CD8-positive, alpha-beta memory T cell (primary cell): ENCODE measurements at regions not wholly inside any gene's neighbourhood (a gene's known extent, or its start where the extent isn't known, plus 50 kb on each side); places are given as distances from the start of the nearest gene placed in this dataset.
"Not testable (repeated sequence)": the region's sequence is repeated elsewhere in the genome, so short reads cannot be mapped to it uniquely, and the experiment has no call there.

Source experiments
- CTCF ChIA-PET: fragments of 350-600 bp; sonication (Branson Sonifier 250); formaldehyde crosslinking; loops from one replicate; lab custom pipeline; 2021; ENCODE audit warnings: antibody characterized with exemption; lab: Charles Lee
- POLR2A ChIA-PET: fragments of 350-600 bp; sonication (Branson Sonifier 250); formaldehyde crosslinking; loops from one replicate; lab custom pipeline; 2021; ENCODE audit warnings: antibody characterized with exemption; lab: Charles Lee
- DNase-seq, 5 donors: peaks; one replicate each; pipeline versions ENCODE4 v3.0.0 to v3.0.0-alpha.2; 2020 to 2022; ENCODE audit warnings: mixed read lengths in 1 of 5
- H3K27ac ChIP-seq: one replicate; pipeline ENCODE4 v1.7.0; 2013; ENCODE audit warnings: low read depth, mild to moderate bottlenecking, low read length, moderate library complexity
- H3K27me3 ChIP-seq: 2 replicates; pipeline ENCODE4 v1.7.0; 2013; ENCODE audit warnings: low read length, mild to moderate bottlenecking; ENCODE audit not compliant: insufficient read depth, poor library complexity, severe bottlenecking
- H3K36me3 ChIP-seq: 2 replicates; pipeline ENCODE4 v1.7.0; 2013; ENCODE audit warnings: mild to moderate bottlenecking, low read length, moderate library complexity; ENCODE audit not compliant: insufficient read depth
- H3K4me1 ChIP-seq: 2 replicates; pipeline ENCODE4 v1.7.0; 2013; ENCODE audit warnings: mild to moderate bottlenecking, low read length, moderate library complexity; ENCODE audit not compliant: insufficient read depth
- H3K4me3 ChIP-seq: 2 replicates; pipeline ENCODE4 v1.7.0; 2013; ENCODE audit warnings: mild to moderate bottlenecking, low read length
- H3K9me3 ChIP-seq: 2 replicates; pipeline ENCODE4 v1.7.0; 2013; ENCODE audit warnings: mild to moderate bottlenecking, low read length
- H3K27ac Mint-ChIP-seq, 8 donors: one replicate each; pipeline ENCODE4 v1.8.0; 2020 to 2021; ENCODE audit warnings: mixed read lengths in 8 of 8, mild to moderate bottlenecking in 6 of 8, inconsistent platforms in 3 of 8, moderate library complexity in 3 of 8
- H3K27me3 Mint-ChIP-seq, 2 donors: one replicate each; pipeline ENCODE4 v1.8.0; 2020 to 2021; ENCODE audit warnings: mixed read lengths in 2 of 2, mild to moderate bottlenecking in 1 of 2, moderate library complexity in 1 of 2
- H3K36me3 Mint-ChIP-seq, 3 donors: one replicate each; pipeline ENCODE4 v1.8.0; 2020 to 2021; ENCODE audit warnings: mixed read lengths in 3 of 3, inconsistent platforms in 1 of 3, mild to moderate bottlenecking in 1 of 3
- H3K4me1 Mint-ChIP-seq, 3 donors: one replicate each; pipeline ENCODE4 v1.8.0; 2020 to 2021; ENCODE audit warnings: mixed read lengths in 3 of 3, inconsistent platforms in 1 of 3, mild to moderate bottlenecking in 1 of 3
- H3K4me3 Mint-ChIP-seq, 7 donors: one replicate each; pipeline ENCODE4 v1.8.0; 2020 to 2021; ENCODE audit warnings: mixed read lengths in 7 of 7, mild to moderate bottlenecking in 6 of 7, moderate library complexity in 4 of 7, inconsistent platforms in 2 of 7
- H3K9me3 Mint-ChIP-seq, 5 donors: one replicate each; pipeline ENCODE4 v1.8.0; 2020 to 2022; ENCODE audit warnings: mixed read lengths in 5 of 5, mild to moderate bottlenecking in 3 of 5, moderate library complexity in 2 of 5, inconsistent platforms in 1 of 5

DNA sequence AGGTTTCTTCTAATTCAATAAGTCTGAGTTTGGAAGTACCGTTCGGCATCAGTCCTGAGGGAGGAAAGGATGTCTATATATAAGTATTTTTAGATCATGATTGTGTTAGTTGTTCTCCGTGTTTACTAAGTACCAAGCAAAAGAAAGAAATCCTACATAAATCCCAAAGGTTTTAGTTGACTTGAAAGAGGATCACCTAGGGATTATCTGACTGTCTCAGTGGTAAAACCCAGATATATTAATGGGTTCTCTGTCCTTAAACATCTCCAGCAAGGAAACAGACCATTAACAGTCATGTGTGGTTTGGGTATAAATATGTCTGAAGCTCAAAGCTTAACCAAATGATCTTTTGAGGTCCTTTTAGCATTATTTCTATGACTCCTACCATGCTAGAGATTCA, 207.1 kb upstream of the RASGEF1B start:
- Mint-ChIP-seq H3K4me1 (no peaks in the 10 kb centered on the region), H3K27ac (no peak overlapping the region), H3K4me3 (no peak overlapping the region), H3K9me3 (no peaks in the 10 kb centered on the region), H3K27me3 (no peaks in the 10 kb centered on the region), H3K36me3 (no peaks in the 10 kb centered on the region)
- CTCF ChIA-PET, result interaction anchor here (1.6 kb wide), 1 partner anchor 13 kb away, joined by 3 read pairs; no protein-coding TSS in a partner anchor
- Histone ChIP-seq H3K4me1 (no peaks in the 10 kb centered on the region), H3K27me3 (no peaks in the 10 kb centered on the region), H3K36me3 (no peaks in the 10 kb centered on the region), H3K27ac (no peak overlapping the region), H3K4me3 (no peak overlapping the region), H3K9me3 (no peaks in the 10 kb centered on the region)
- no peak for DNase-seq
- POLR2A ChIA-PET, result no interaction called here

GRCh38 chr4:81676537-81676936, 204.8 kb upstream of the RASGEF1B start:
- Mint-ChIP-seq H3K4me3 (no peak overlapping the region), H3K27ac (no peak overlapping the region), H3K27me3 (no peaks in the 10 kb centered on the region), H3K4me1 (no peaks in the 10 kb centered on the region), H3K36me3 (no peaks in the 10 kb centered on the region), H3K9me3 (no peaks in the 10 kb centered on the region)
- H3K4me1 ChIP-seq, result no peaks in the 10 kb centered on the region
- no peak overlapping the region for H3K4me3 ChIP-seq
- DNase-seq, result no peak
- no peak overlapping the region for H3K27ac ChIP-seq
- no peaks in the 10 kb centered on the region for H3K27me3 ChIP-seq
- H3K36me3 ChIP-seq, result no peaks in the 10 kb centered on the region
- H3K9me3 ChIP-seq, result no peaks in the 10 kb centered on the region
- POLR2A ChIA-PET, result no interaction called here
- CTCF ChIA-PET, result no interaction called here

- no peaks in the 10 kb centered on the region for H3K9me3 Mint-ChIP-seq
- no peak overlapping the region for H3K4me3 ChIP-seq
These were observed 204.2 kb upstream of the RASGEF1B start for GRCh38 chr4:81675791-81676393.

DNA sequence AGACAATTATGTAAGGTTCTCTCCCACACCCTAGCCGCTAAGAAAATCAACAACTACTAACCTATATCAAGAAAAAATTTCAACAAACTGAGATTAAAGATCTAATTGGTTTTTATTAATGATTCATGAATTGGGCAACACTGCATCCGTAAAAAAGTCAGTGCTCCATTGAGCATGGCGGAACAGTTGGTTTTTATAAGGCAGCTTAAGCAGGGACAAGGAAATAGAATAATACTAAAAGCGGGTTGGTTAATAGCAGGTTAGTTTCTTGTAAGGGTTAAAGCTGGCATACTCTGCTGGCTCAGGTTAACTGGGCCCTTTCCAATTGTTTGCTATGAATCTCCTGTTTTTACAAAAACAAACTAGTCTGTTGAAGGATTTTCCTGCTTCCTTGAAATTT, 202.3 kb upstream of the RASGEF1B start:
- H3K27me3 ChIP-seq, result no peaks in the 10 kb centered on the region
- no peak for DNase-seq
- POLR2A ChIA-PET, result no interaction called here

More at GRCh38 chr4:81675791-81676393, 204.2 kb upstream of the RASGEF1B start:
- no peak overlapping the region for H3K27ac Mint-ChIP-seq
- ChIA-PET CTCF (no interaction called here), POLR2A (no interaction called here)
- no peak overlapping the region for H3K4me3 Mint-ChIP-seq
- no peaks in the 10 kb centered on the region for H3K4me1 Mint-ChIP-seq
- no peaks in the 10 kb centered on the region for H3K27me3 ChIP-seq
- H3K36me3 Mint-ChIP-seq, result no peaks in the 10 kb centered on the region
- H3K27me3 Mint-ChIP-seq, result no peaks in the 10 kb centered on the region
- no peaks in the 10 kb centered on the region for H3K36me3 ChIP-seq
- H3K27ac ChIP-seq, result no peak overlapping the region
- no peaks in the 10 kb centered on the region for H3K4me1 ChIP-seq
- no peak for DNase-seq
- H3K9me3 ChIP-seq, result no peaks in the 10 kb centered on the region

GRCh38 chr4:81668328-81668727, 196.6 kb upstream of the RASGEF1B start:
- H3K27me3 Mint-ChIP-seq, H3K4me3 ChIP-seq, H3K27ac Mint-ChIP-seq, H3K4me3 Mint-ChIP-seq, H3K9me3 ChIP-seq, H3K9me3 Mint-ChIP-seq, H3K4me1 ChIP-seq, H3K4me1 Mint-ChIP-seq, DNase-seq, H3K36me3 Mint-ChIP-seq, H3K27ac ChIP-seq, POLR2A ChIA-PET, H3K27me3 ChIP-seq, H3K36me3 ChIP-seq, CTCF ChIA-PET: not testable (repeated sequence)

More for the DNA sequence above, 202.3 kb upstream of the RASGEF1B start:
- no peaks in the 10 kb centered on the region for H3K9me3 ChIP-seq
- no peak overlapping the region for H3K4me3 Mint-ChIP-seq
- no peaks in the 10 kb centered on the region for H3K9me3 Mint-ChIP-seq
- H3K4me1 Mint-ChIP-seq, result no peaks in the 10 kb centered on the region
- CTCF ChIA-PET, result no interaction called here
- no peak overlapping the region for H3K27ac ChIP-seq
- H3K4me1 ChIP-seq, result no peaks in the 10 kb centered on the region
- H3K36me3 ChIP-seq, result no peaks in the 10 kb centered on the region
- H3K27ac Mint-ChIP-seq, result no peak overlapping the region
- H3K36me3 Mint-ChIP-seq, result no peaks in the 10 kb centered on the region
- no peak overlapping the region for H3K4me3 ChIP-seq
- peaks cover 0 to 1% of the 10 kb centered on the region in 2 donors for H3K27me3 Mint-ChIP-seq

DNA sequence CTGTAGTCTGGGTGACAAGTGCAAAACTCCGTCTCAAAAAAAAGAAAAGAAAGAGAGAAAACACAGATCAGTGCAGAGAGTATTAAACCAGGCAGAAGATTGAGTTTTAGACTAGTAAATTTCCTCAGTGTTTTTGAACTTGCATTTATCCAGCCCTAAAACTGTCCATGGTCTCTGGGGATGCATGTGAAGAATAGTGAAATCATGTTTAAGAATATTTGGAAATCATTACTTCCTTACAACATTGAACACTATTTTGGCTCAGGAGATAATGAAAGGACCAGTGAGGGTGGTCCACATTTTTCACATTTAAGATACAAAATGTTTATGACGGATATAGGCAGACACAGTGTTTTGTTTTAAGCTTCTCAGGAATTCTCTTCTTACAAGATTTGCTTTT, 195.8 kb upstream of the RASGEF1B start:
- H3K27ac ChIP-seq, result no peak overlapping the region
- H3K27me3 Mint-ChIP-seq, result peaks cover 6% of the 10 kb centered on the region in 2 donors
- ChIA-PET CTCF (no interaction called here), POLR2A (no interaction called here)
- H3K9me3 ChIP-seq, result no peaks in the 10 kb centered on the region
- H3K27ac Mint-ChIP-seq, result no peak overlapping the region
- no peaks in the 10 kb centered on the region for H3K4me1 Mint-ChIP-seq
- H3K4me1 ChIP-seq, result no peaks in the 10 kb centered on the region
- H3K27me3 ChIP-seq, result no peaks in the 10 kb centered on the region
- DNase-seq, result no peak
- no peak overlapping the region for H3K4me3 Mint-ChIP-seq
- no peaks in the 10 kb centered on the region for H3K9me3 Mint-ChIP-seq
- H3K36me3 Mint-ChIP-seq, result no peaks in the 10 kb centered on the region
- no peaks in the 10 kb centered on the region for H3K36me3 ChIP-seq
- H3K4me3 ChIP-seq, result no peak overlapping the region

GRCh38 chr4:81666491-81666890, 194.8 kb upstream of the RASGEF1B start:
- Mint-ChIP-seq H3K27ac (no peak overlapping the region), H3K4me3 (no peak overlapping the region), H3K27me3 (peaks cover 6 to 9% of the 10 kb centered on the region in 2 donors), H3K9me3 (no peaks in the 10 kb centered on the region), H3K4me1 (no peaks in the 10 kb centered on the region), H3K36me3 (no peaks in the 10 kb centered on the region)
- POLR2A ChIA-PET, result interaction anchor here (0.7 kb wide), 1 partner anchor 1831 kb away, joined by 3 read pairs; no protein-coding TSS in a partner anchor
- no peaks in the 10 kb centered on the region for H3K4me1 ChIP-seq
- no peaks in the 10 kb centered on the region for H3K9me3 ChIP-seq
- H3K27ac ChIP-seq, result no peak overlapping the region
- CTCF ChIA-PET, result interaction anchor here (1.2 kb wide), 1 partner anchor 178 kb away, joined by 3 read pairs; no protein-coding TSS in a partner anchor
- H3K36me3 ChIP-seq, result no peaks in the 10 kb centered on the region
- no peak for DNase-seq
- H3K27me3 ChIP-seq, result no peaks in the 10 kb centered on the region
- H3K4me3 ChIP-seq, result no peak overlapping the region

GRCh38 chr4:81665649-81666048, 193.9 kb upstream of the RASGEF1B start:
- Mint-ChIP-seq H3K27me3 (peaks cover 6 to 10% of the 10 kb centered on the region in 2 donors), H3K9me3 (no peaks in the 10 kb centered on the region), H3K36me3 (no peaks in the 10 kb centered on the region), H3K4me3 (no peak overlapping the region), H3K4me1 (no peaks in the 10 kb centered on the region), H3K27ac (no peak overlapping the region)
- no peak overlapping the region for H3K27ac ChIP-seq
- H3K4me1 ChIP-seq, result no peaks in the 10 kb centered on the region
- H3K36me3 ChIP-seq, result no peaks in the 10 kb centered on the region
- ChIA-PET CTCF (interaction anchor here (0.8 to 1.4 kb wide), 4 partner anchors 13 to 179 kb away, joined by 3 to 4 read pairs (median 3); no protein-coding TSS in a partner anchor), POLR2A (interaction anchor here (0.7 kb wide), 1 partner anchor 1831 kb away, joined by 3 read pairs; no protein-coding TSS in a partner anchor)
- no peaks in the 10 kb centered on the region for H3K27me3 ChIP-seq
- no peak overlapping the region for H3K4me3 ChIP-seq
- DNase-seq, result no peak
- H3K9me3 ChIP-seq, result no peaks in the 10 kb centered on the region
